AG09319 (cell line): ENCODE measurements at regions not wholly inside any gene's neighbourhood (a gene's known extent, or its start where the extent isn't known, plus 50 kb on each side); places are given as distances from the start of the nearest gene placed in this dataset.

Experiments used
- DNase-seq: peaks from one replicate; pipeline ENCODE4 v3.0.0-alpha.2; 2010; ENCODE audit warnings: low read depth; ENCODE audit errors: extremely low read depth
- TF ChIP-seq, protein P1 (sequence below): IDR thresholded peaks from 2 replicates; pipeline ENCODE4 v1.5.1; 2011; ENCODE audit warnings: low read depth, mild to moderate bottlenecking, inconsistent platforms, low read length, moderate library complexity

DNA sequence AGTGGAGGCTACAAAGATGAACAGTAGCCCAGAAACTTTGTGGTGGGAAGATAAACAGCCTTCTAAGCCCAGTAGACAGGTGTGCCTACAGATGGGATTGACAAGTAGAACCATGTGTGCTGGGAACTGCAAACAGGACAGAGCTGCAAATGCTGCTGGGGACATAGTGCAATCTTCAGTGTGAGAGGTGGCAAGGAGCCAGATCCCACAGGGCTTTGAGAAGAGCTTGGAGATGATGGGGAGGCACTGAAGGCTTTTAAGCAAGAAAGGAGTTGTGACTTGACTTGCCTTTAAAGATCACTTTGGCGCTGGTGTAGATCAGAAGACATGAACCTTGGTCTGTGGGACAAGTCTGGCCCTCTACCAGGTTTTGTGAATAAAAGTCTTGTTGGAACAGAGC is 675.2 kb downstream of the ACTL7B start:
- no peak for DNase-seq
- TF ChIP-seq, protein P1, sequence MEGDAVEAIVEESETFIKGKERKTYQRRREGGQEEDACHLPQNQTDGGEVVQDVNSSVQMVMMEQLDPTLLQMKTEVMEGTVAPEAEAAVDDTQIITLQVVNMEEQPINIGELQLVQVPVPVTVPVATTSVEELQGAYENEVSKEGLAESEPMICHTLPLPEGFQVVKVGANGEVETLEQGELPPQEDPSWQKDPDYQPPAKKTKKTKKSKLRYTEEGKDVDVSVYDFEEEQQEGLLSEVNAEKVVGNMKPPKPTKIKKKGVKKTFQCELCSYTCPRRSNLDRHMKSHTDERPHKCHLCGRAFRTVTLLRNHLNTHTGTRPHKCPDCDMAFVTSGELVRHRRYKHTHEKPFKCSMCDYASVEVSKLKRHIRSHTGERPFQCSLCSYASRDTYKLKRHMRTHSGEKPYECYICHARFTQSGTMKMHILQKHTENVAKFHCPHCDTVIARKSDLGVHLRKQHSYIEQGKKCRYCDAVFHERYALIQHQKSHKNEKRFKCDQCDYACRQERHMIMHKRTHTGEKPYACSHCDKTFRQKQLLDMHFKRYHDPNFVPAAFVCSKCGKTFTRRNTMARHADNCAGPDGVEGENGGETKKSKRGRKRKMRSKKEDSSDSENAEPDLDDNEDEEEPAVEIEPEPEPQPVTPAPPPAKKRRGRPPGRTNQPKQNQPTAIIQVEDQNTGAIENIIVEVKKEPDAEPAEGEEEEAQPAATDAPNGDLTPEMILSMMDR: no peak

DNA sequence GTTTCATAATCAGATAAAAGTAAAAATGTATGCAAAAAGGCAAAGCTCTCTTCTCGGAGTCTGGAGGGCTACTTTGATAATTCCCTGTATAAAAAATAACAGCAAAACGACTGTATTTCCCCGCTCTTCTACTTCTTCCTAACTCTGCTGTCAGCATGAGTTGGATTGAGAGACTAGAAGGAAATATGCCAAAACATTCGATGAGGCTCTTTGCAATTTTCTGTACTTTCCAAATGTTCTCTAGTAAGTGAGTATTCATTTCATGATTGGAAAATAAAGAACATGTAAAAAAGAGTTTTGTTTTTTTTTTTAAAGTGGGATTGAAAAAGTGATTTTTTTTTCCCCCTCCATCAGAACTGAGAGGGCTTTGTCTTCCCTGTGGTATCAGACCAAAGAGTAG is 677.5 kb downstream of the ACTL7B start:
- DNase-seq: no peak
- TF ChIP-seq, protein P1: no peak

DNA sequence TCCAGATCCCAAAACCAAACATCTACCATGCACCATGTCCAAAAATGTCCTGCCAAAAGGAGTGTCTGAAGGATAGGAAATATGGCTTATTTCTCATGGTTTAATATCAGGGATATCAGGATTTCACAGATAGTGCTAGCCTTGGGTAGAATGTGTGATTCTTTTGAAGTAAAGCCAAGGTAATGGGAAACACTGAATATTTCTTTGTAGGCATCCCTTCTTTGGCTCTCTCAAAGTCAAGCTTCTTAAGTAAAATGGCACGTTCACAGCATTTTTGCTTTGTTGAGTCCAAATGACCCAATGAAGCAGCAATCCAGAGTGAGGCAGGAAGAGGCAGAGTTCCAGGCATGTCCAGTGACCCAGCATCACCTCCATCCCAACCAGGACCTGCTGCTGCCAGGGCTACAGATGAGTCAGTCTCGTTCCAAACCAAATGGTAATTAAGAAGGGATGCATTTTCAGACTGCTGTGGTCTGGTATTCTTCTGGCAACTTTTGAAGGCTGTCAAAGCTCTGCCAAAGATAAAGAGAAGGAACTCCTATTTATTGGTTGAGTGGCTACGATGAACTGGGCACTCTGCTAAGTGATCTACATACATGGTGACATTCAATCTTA is 678.8 kb upstream of the KLF4 start:
- TF ChIP-seq, protein P1: no peak
- DNase-seq: peak; percentile 93

DNA sequence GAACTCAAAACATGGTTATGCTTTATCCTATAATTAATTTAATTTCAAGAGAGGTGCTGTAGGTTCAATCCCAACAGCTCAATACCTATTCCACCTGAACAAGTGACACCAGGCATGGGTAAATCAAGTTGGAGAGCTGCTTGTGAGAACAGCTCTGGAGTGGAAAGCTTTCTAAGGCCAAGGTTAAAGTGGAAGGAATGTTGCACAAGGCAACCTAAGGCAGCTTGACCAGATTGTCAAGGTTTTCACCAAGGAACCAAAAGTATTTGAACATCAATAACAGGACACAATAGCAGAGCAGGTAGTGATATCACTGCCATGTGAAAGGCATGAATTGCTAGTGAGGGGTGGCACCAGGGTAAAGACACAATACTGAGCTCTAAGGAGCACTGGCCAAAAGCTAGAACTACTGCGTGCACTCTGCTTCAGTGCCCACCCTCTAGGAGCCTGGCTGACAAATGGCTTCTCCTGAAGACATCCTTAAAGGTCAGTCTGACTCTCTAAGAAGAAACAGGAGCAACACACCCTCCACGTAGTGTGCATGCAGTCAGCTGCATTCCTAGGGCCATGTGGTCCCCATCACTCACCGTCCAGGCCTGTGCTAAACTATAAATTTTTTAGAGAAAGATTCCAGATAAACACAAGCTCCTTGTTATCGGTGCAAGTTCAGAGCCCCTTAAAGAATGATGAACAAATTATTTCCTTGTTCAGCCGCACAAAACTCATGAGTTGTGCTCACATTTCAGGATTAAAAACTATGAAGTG is 677.7 kb upstream of the KLF4 start:
- TF ChIP-seq, protein P1: no peak
- DNase-seq: no peak

DNA sequence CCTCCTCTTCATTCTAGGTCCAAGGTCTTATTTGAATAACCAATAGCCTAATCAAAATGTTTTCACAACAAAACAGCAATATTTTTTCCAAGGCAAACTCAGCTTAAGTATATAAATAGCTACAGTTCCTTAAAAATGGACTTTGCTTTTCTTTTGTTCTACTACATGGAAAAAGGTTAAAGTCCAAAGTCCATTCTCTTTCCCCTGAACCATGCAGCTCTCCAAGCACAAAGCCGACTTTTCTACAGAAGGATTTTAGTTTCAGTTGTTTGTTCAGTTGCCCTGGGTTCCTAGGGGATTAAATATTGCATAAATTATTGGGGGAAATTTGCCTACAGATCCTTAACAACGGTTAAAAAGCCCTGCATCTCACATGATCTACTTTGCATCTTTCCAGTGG is 677.0 kb upstream of the KLF4 start:
- DNase-seq: no peak
- TF ChIP-seq, protein P1: no peak

DNA sequence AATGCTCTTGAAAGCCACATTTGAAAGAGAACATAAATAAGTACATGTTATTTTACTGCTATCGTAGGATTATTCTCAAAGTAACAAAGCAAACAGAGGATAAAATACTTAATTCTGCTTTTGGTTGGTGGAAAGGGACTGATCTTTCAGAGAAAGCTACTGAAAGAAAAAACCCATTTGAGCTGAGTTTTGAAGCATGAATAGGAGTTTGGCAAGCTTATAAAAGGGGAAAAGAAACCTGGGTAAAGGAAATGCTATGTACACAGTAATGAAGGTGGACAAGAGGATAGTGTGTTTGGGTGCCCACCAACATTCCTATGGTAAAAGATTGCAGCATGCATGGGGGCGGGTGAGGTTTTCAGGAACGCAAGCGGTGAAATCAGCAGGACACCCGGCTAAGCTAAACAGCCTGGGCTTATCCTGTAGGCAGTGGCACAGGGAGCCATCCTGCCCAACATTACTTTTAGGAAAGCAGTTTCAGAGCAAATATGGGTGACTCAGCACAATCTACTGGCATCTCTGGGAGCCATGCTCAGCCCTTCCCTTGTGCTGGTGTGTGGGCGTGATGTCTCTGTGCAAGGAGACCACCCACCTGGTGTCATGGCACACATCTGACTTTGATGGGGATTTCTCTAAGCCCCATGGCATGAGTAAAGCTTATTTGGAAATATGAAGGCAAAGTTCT is 673.9 kb upstream of the KLF4 start:
- DNase-seq: no peak
- TF ChIP-seq, protein P1: no peak

DNA sequence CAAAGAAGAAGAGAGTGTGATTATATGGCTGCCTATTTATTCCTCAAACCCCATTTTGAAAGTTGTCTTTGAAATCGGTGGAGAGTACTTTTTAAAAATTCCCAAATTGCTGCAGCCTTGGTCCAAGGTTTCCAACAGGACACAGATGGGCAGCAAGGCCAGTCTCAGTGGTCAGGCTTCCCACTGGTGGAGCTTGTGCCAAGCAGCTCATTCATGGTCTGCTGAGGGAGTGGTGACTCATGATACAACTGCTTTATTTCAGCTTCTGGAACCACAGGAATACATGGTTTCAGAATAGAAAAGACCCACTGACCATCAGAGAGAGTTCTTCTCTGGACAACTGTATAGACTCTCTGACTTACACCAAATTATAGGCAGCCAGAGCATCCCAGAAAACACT is 673.1 kb upstream of the KLF4 start:
- DNase-seq: peak; percentile 67

More for the DNA sequence above, 673.1 kb upstream of the KLF4 start:
- TF ChIP-seq, protein P1: no peak
